Fibroblast of lung (primary cell): ENCODE measurements at regions not wholly inside any gene's neighbourhood (a gene's known extent, or its start where the extent isn't known, plus 50 kb on each side); places are given as distances from the start of the nearest gene placed in this dataset.

Experiments used
- DNase-seq, 2 donors: peaks; one replicate each; pipeline versions ENCODE4 v3.0.0 to v3.0.0-alpha.2; 2010; ENCODE audit warnings: low read depth in 2 of 2
- H2AFZ ChIP-seq: 2 replicates; pipeline ENCODE4 v1.5.1; 2012; ENCODE audit warnings: low read length, control low read depth, inconsistent platforms
- H3K27ac ChIP-seq: 2 replicates; pipeline ENCODE4 v1.5.1; 2011; ENCODE audit warnings: low read length, control low read depth; ENCODE audit not compliant: insufficient read depth
- H3K27me3 ChIP-seq: 2 replicates; pipeline ENCODE4 v1.5.1; 2011; ENCODE audit warnings: mild to moderate bottlenecking, low read length; ENCODE audit not compliant: control insufficient read depth, insufficient read depth
- H3K36me3 ChIP-seq: 2 replicates; pipeline ENCODE4 v1.5.1; 2011; ENCODE audit warnings: low read length; ENCODE audit not compliant: control insufficient read depth, insufficient read depth
- H3K4me1 ChIP-seq: 2 replicates; pipeline ENCODE4 v1.5.1; 2011; ENCODE audit warnings: low read length; ENCODE audit not compliant: control insufficient read depth, insufficient read depth; ENCODE audit errors: extremely low read depth
- H3K4me2 ChIP-seq: 2 replicates; pipeline ENCODE4 v1.5.1; 2011; ENCODE audit warnings: low read length, control low read depth; ENCODE audit not compliant: insufficient read depth; ENCODE audit errors: extremely low read depth
- H3K4me3 ChIP-seq, 4 experiments: fragments of 200-600 bp in 1 of 4; sonication (generic) in 1 of 4; replicated peaks in 1 of 4; 2 replicates each; pipeline ENCODE4 v1.5.1; 2011 to 2016; ENCODE audit warnings: low read length in 4 of 4, low read depth in 3 of 4, mild to moderate bottlenecking in 3 of 4, control low read depth in 2 of 4, inconsistent platforms in 1 of 4, mixed read lengths in 1 of 4; ENCODE audit not compliant: insufficient read depth in 1 of 4; ENCODE audit errors: control extremely low read depth in 1 of 4
- H3K79me2 ChIP-seq: 2 replicates; pipeline ENCODE4 v1.5.1; 2012; ENCODE audit warnings: mild to moderate bottlenecking, low read length, inconsistent platforms; ENCODE audit not compliant: control insufficient read depth, insufficient read depth
- H3K9ac ChIP-seq: 2 replicates; pipeline ENCODE4 v1.5.1; 2011; ENCODE audit warnings: mild to moderate bottlenecking, low read length, control low read depth; ENCODE audit not compliant: insufficient read depth
- H3K9me3 ChIP-seq: 2 replicates; pipeline ENCODE4 v1.5.1; 2012; ENCODE audit warnings: low read depth, low read length; ENCODE audit not compliant: control insufficient read depth, insufficient read depth
- H4K20me1 ChIP-seq: 2 replicates; pipeline ENCODE4 v1.5.1; 2011; ENCODE audit warnings: low read length; ENCODE audit not compliant: control insufficient read depth, insufficient read depth; ENCODE audit errors: extremely low read depth
- EZH2 ChIP-seq: IDR thresholded peaks from 2 replicates; pipeline ENCODE4 v1.5.1; 2012; ENCODE audit warnings: low read length, control low read depth, mild to moderate bottlenecking; ENCODE audit errors: missing control alignments
- TF ChIP-seq, protein P1 (sequence below), 2 donors: IDR thresholded peaks in 1 of 2; conservative IDR thresholded peaks in 1 of 2; 1 replicate in 1 of 2; 2 replicates in 1 of 2; pipeline ENCODE4 v1.5.1; 2011 to 2012; ENCODE audit warnings: low read length in 2 of 2, control low read depth in 1 of 2, inconsistent platforms in 1 of 2, low read depth in 1 of 2, mild to moderate bottlenecking in 1 of 2

DNA sequence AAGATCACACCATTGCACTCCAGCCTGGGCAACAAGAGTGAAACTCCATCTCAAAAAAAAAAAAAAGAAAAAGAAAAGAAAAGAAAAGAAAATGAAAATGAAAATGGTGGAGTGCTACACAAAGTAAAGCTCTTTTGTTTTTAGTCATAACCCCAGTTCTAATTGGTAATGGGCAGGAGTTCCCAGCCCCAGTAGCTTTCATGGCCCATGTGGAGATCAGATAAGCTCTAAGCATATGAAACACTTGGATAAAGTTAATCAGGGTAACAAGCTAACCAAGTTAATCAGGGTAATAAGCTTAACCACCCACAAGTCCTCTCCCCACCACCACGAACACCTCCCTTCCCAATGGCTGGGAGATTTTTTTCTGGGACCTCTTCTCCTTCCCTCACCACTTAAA is 240.8 kb downstream of the BCL11A start:
- no peak overlapping the region for H2AFZ ChIP-seq
- H3K79me2 ChIP-seq, result no peaks in the 10 kb centered on the region
- H3K36me3 ChIP-seq, result no peaks in the 10 kb centered on the region
- H3K4me3 ChIP-seq, result no peak overlapping the region
- no peaks in the 10 kb centered on the region for H3K9me3 ChIP-seq
- H3K9ac ChIP-seq, result no peak overlapping the region
- H3K4me2 ChIP-seq, result no peak overlapping the region
- no peak overlapping the region for H3K27ac ChIP-seq
- no peaks in the 10 kb centered on the region for H3K27me3 ChIP-seq
- no peaks in the 10 kb centered on the region for H4K20me1 ChIP-seq
- no peak for DNase-seq
- TF ChIP-seq, protein P1, sequence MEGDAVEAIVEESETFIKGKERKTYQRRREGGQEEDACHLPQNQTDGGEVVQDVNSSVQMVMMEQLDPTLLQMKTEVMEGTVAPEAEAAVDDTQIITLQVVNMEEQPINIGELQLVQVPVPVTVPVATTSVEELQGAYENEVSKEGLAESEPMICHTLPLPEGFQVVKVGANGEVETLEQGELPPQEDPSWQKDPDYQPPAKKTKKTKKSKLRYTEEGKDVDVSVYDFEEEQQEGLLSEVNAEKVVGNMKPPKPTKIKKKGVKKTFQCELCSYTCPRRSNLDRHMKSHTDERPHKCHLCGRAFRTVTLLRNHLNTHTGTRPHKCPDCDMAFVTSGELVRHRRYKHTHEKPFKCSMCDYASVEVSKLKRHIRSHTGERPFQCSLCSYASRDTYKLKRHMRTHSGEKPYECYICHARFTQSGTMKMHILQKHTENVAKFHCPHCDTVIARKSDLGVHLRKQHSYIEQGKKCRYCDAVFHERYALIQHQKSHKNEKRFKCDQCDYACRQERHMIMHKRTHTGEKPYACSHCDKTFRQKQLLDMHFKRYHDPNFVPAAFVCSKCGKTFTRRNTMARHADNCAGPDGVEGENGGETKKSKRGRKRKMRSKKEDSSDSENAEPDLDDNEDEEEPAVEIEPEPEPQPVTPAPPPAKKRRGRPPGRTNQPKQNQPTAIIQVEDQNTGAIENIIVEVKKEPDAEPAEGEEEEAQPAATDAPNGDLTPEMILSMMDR (conservative IDR thresholded peaks at IDR 0.05 in 1 of 2, IDR thresholded peaks at IDR 0.05 in 1 of 2; ENCODE audit: low read depth in 1 of 2, low read length in 2 of 2), result no peak
- no peak for TF ChIP-seq EZH2
- H3K4me1 ChIP-seq, result no peaks in the 10 kb centered on the region

DNA sequence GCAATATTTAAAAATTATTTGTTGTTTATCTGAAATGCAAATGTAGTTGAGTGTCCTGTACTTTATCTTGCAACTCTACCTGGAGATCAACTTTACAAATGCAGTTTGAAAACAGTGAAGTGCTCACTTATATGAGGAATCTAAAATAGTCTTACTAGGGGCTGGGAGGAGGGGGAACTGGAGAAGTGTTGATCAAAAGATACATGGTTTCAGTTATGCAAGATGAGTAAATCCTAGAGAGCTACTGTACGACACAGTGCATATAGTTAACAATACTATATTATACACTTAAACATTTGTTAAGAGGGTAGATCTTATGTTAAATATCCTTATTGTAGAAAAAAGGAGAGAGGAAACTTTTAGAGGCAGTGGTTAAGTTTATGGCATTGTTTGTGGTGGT is 241.9 kb downstream of the BCL11A start:
- Histone ChIP-seq H3K4me2 (no peak overlapping the region), H3K9ac (no peak overlapping the region), H3K9me3 (no peaks in the 10 kb centered on the region), H4K20me1 (no peaks in the 10 kb centered on the region), H3K27me3 (no peaks in the 10 kb centered on the region), H3K79me2 (no peaks in the 10 kb centered on the region), H2AFZ (no peak overlapping the region), H3K4me1 (no peaks in the 10 kb centered on the region), H3K27ac (no peak overlapping the region), H3K4me3 (no peak overlapping the region), H3K36me3 (no peaks in the 10 kb centered on the region)
- no peak for TF ChIP-seq EZH2
- TF ChIP-seq, protein P1 (conservative IDR thresholded peaks at IDR 0.05 in 1 of 2, IDR thresholded peaks at IDR 0.05 in 1 of 2; ENCODE audit: low read depth in 1 of 2, low read length in 2 of 2), result no peak
- no peak for DNase-seq

DNA sequence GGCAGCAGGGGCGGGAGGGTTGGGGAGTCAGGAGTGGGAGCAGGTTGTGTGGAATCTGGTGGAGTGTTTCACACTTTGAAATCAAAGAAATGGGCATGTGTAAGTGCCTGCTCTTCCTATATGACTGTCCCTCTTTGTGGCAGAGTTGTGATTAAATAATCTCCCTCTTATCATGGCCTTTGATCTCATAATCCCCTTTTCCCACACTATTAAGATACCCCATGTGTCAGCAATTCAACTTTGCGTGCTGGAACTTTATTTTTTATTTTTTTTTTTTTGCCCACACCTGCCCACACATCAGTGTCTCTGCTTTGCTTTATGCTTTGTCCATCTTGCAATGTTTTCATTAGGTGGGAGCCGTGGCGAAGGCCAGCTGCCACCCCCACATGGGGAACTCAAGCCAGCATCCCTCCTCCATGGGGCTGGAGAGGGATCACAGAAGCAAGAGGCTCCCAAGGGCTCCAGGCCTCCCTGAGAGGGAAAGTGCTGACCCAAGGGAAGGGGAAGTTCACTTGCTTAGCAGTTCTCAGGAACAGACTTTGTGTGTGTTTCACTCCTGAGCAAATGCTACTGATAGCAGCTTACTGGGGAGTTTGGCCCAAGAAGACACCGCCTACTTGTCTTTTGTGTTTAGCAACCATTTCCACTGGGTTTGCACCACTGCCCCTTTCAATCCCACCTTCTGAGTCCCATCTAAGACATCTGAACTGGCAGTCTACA is 243.4 kb downstream of the BCL11A start:
- DNase-seq, result no peak
- Histone ChIP-seq H3K4me2 (no peak overlapping the region), H3K79me2 (no peaks in the 10 kb centered on the region), H3K27ac (no peak overlapping the region), H3K9me3 (no peaks in the 10 kb centered on the region), H2AFZ (no peak overlapping the region), H3K27me3 (no peaks in the 10 kb centered on the region), H4K20me1 (no peaks in the 10 kb centered on the region), H3K9ac (no peak overlapping the region), H3K36me3 (no peaks in the 10 kb centered on the region), H3K4me1 (no peaks in the 10 kb centered on the region), H3K4me3 (no peak overlapping the region)
- TF ChIP-seq, protein P1 (conservative IDR thresholded peaks at IDR 0.05 in 1 of 2, IDR thresholded peaks at IDR 0.05 in 1 of 2; ENCODE audit: low read depth in 1 of 2, low read length in 2 of 2), result no peak
- TF ChIP-seq EZH2, result no peak
